ENCODE measurements at regions not wholly inside any gene's neighbourhood (a gene's known extent, or its start where the extent isn't known, plus 50 kb on each side); places are given as distances from the start of the nearest gene placed in this dataset.

- H3K4me3 Mint-ChIP-seq = no peak overlapping the region
- H3K36me3 Mint-ChIP-seq = no peaks in the 10 kb centered on the region
- no peaks in the 10 kb centered on the region for H3K4me1 Mint-ChIP-seq
- no peak for DNase-seq (ENCODE audit: low spot score in 2 of 2, unreplicated experiment in 2 of 2)
- no peak for TF ChIP-seq CTCF (IDR thresholded peaks at IDR 0.05; ENCODE audit: unreplicated experiment)
- H3K27me3 Mint-ChIP-seq (ENCODE audit: low read depth) = no peaks in the 10 kb centered on the region
- peaks cover 32% of the 10 kb centered on the region for H3K9me3 Mint-ChIP-seq
- no peak overlapping the region for H3K27ac Mint-ChIP-seq
Measured at GRCh38 chr12:126397660-126398059, 1332.4 kb downstream of the AACS start.

DNA sequence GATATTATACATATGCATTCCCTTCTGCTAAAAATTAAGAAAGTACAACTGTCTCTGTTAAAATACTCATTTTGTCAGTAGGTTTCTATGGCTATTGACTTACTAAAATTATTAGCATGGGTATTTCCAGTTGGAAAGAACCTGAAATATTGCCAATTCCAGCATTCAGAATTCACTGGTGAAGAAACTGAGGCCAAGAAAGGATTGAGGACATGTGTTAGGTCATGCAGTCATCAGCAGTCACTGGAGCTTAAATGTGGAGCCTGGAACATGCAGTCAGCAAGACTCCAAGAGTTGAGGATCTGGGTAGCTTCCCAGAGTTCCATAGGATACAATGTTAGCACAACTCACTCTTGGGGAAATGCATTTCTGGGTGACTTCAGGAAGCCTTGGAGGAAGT lies 1335.6 kb downstream of the AACS start:
- no peaks in the 10 kb centered on the region for H3K36me3 Mint-ChIP-seq

GRCh38 chr12:126404293-126404881 lies 1339.2 kb downstream of the AACS start:
- peaks cover 7% of the 10 kb centered on the region for H3K9me3 Mint-ChIP-seq
- no peak for DNase-seq (ENCODE audit: low spot score in 2 of 2, unreplicated experiment in 2 of 2)
- H3K27ac Mint-ChIP-seq = no peak overlapping the region
- no peak overlapping the region for H3K4me3 Mint-ChIP-seq
- no peaks in the 10 kb centered on the region for H3K27me3 Mint-ChIP-seq (ENCODE audit: low read depth)
- TF ChIP-seq CTCF (IDR thresholded peaks at IDR 0.05; ENCODE audit: unreplicated experiment) = no peak
- H3K36me3 Mint-ChIP-seq = no peaks in the 10 kb centered on the region
- H3K4me1 Mint-ChIP-seq = no peaks in the 10 kb centered on the region

More for the DNA sequence above, 1335.6 kb downstream of the AACS start:
- Mint-ChIP-seq H3K27me3 (ENCODE audit: low read depth) (no peaks in the 10 kb centered on the region), H3K9me3 (peaks cover 28% of the 10 kb centered on the region), H3K27ac (no peak overlapping the region), H3K4me3 (no peak overlapping the region), H3K4me1 (no peaks in the 10 kb centered on the region)
- DNase-seq (ENCODE audit: low spot score in 2 of 2, unreplicated experiment in 2 of 2) = no peak
- TF ChIP-seq CTCF (IDR thresholded peaks at IDR 0.05; ENCODE audit: unreplicated experiment) = no peak

- H3K9me3 Mint-ChIP-seq = peaks cover 5% of the 10 kb centered on the region
- DNase-seq (ENCODE audit: low spot score in 2 of 2, unreplicated experiment in 2 of 2) = no peak
- no peak overlapping the region for H3K4me3 Mint-ChIP-seq
- H3K4me1 Mint-ChIP-seq = no peaks in the 10 kb centered on the region
- H3K36me3 Mint-ChIP-seq = no peaks in the 10 kb centered on the region
- H3K27me3 Mint-ChIP-seq (ENCODE audit: low read depth) = no peaks in the 10 kb centered on the region
- no peak for TF ChIP-seq CTCF (IDR thresholded peaks at IDR 0.05; ENCODE audit: unreplicated experiment)
- no peak overlapping the region for H3K27ac Mint-ChIP-seq
Measured at GRCh38 chr12:126418400-126418799, 1353.2 kb downstream of the AACS start.

GRCh38 chr12:126419131-126419530 lies 1353.9 kb downstream of the AACS start:
- no peak overlapping the region for H3K27ac Mint-ChIP-seq

More at GRCh38 chr12:126419131-126419530, 1353.9 kb downstream of the AACS start:
- H3K4me1 Mint-ChIP-seq = no peaks in the 10 kb centered on the region
- no peak for TF ChIP-seq CTCF (IDR thresholded peaks at IDR 0.05; ENCODE audit: unreplicated experiment)
- no peak overlapping the region for H3K4me3 Mint-ChIP-seq
- peaks cover 5% of the 10 kb centered on the region for H3K9me3 Mint-ChIP-seq
- no peak for DNase-seq (ENCODE audit: low spot score in 2 of 2, unreplicated experiment in 2 of 2)
- H3K27me3 Mint-ChIP-seq (ENCODE audit: low read depth) = no peaks in the 10 kb centered on the region
- no peaks in the 10 kb centered on the region for H3K36me3 Mint-ChIP-seq

All from mesothelial cell of epicardium (in vitro differentiated cells).